ENCODE measurements at regions not wholly inside any gene's neighbourhood (a gene's known extent, or its start where the extent isn't known, plus 50 kb on each side); places are given as distances from the start of the nearest gene placed in this dataset.

DNA sequence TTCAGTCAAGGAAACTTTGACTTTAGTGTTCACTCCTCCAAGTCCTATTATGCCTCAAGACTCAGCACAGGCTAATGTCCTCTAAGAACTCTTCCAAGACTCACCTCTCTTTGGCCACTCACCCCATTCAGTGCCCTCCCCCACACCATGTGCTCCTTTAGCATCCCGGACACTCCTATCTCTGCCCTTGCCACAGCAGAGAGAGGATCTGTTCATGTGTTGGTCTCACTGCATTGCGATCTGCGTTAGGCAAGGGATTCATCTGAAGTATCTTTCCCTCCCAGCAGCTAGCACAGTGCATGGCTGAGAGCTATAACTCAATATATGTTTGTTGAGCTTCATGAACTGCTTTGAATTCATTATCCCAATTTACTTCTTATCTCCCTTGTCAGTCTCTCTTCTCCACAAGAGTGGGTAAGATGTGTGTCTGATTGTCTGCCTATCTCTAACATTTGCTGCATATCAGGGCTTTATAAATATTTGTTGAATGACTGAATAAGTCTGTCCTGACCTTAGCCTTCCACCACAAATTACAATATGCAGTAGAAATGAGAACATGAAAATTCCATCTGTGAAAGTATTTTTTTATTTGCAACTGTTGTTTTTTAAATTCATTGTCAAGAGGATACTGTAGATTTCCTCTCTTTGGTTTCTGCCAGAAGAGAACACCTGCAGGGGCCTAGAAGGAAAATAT lies 179.9 kb upstream of the NCKAP5 start (continued):
- TF ChIP-seq CUX1 (IDR thresholded peaks at IDR 0.05; ENCODE audit: insufficient replicate concordance, low read depth, low read length) (no peak), ZSCAN29 (IDR thresholded peaks at IDR 0.05) (no peak), NFYB (IDR thresholded peaks at IDR 0.05; ENCODE audit: insufficient read depth, low read depth, low read length) (no peak), RFX5 (IDR thresholded peaks at IDR 0.05; ENCODE audit: low read depth, low read length) (no peak), RELA (IDR thresholded peaks at IDR 0.05; ENCODE audit: borderline replicate concordance, partially characterized antibody) (no peak)

- ChIA-PET SMC1A (ENCODE audit: uncharacterized antibody, unreplicated experiment) (no interaction called here), RAD21 (ENCODE audit: unreplicated experiment) (no interaction called here), CTCF (no interaction called here), POLR2A (no interaction called here)
- TF ChIP-seq ASH2L (IDR thresholded peaks at IDR 0.05; ENCODE audit: borderline replicate concordance, low read depth) (no peak), SREBF2 (IDR thresholded peaks at IDR 0.05; ENCODE audit: low read length) (no peak), YY1 (IDR thresholded peaks at IDR 0.05; ENCODE audit: low read depth, low read length) (no peak), ETV6 (conservative IDR thresholded peaks at IDR 0.05 in 1 of 2, IDR thresholded peaks at IDR 0.05 in 1 of 2; ENCODE audit: borderline replicate concordance in 1 of 2, low read depth in 1 of 2) (no peak), CBX3 (IDR thresholded peaks at IDR 0.05; ENCODE audit: borderline replicate concordance, low read depth) (no peak), CBFB (IDR thresholded peaks at IDR 0.05; ENCODE audit: low read depth) (no peak), LARP7 (IDR thresholded peaks at IDR 0.05) (no peak), NFYB (IDR thresholded peaks at IDR 0.05; ENCODE audit: insufficient read depth, low read depth, low read length) (no peak), CREB1 (IDR thresholded peaks at IDR 0.05; ENCODE audit: low read depth) (no peak), ZNF687 (IDR thresholded peaks at IDR 0.05) (no peak)
- BruUV-seq (replicated peaks) = no TSS peak
- H3K27ac ChIP-seq (ENCODE audit: control insufficient read depth, insufficient read depth) = no peak overlapping the region
- DNase-seq (ENCODE audit: low read depth, low spot score) (no peak), FAIRE-seq (no peak), ATAC-seq (no peak)
- in situ Hi-C loops (cut with MboI) (no loop called here), intact Hi-C loops (cut with micrococcal nuclease; ENCODE audit: unreplicated experiment) (no loop called here)
- H3K27me3 ChIP-seq (replicated peaks in 1 of 2; ENCODE audit: control insufficient read depth in 2 of 2, insufficient read depth in 2 of 2, low read length in 1 of 2) = no peaks in the 10 kb centered on the region
- H2AFZ ChIP-seq (ENCODE audit: control insufficient read depth, low read depth, low read length) = no peak overlapping the region
- H3K9ac ChIP-seq (ENCODE audit: control insufficient read depth, insufficient read depth, low read length) = no peak overlapping the region
- H3K4me3 ChIP-seq = no peak overlapping the region
- H3K36me3 ChIP-seq (ENCODE audit: control insufficient read depth in 2 of 2, insufficient read depth in 2 of 2, low read length in 1 of 2) = no peaks in the 10 kb centered on the region
- H4K20me1 ChIP-seq (ENCODE audit: control insufficient read depth, insufficient read depth) = no peaks in the 10 kb centered on the region
- no peaks in the 10 kb centered on the region for H3K9me3 ChIP-seq (replicated peaks; ENCODE audit: control insufficient read depth, insufficient read depth, low read length)
- no peaks in the 10 kb centered on the region for H3K79me2 ChIP-seq (ENCODE audit: control insufficient read depth, insufficient read depth, low read length)
- 6% methylated on average over 2 of the region's 2 CpGs for WGBS (ENCODE audit: insufficient coverage, insufficient replicate concordance, low lambda C conversion rate, missing lambda C conversion rate)
- no peaks in the 10 kb centered on the region for H3K4me1 ChIP-seq (ENCODE audit: control insufficient read depth, insufficient read depth, low read length)
- H3K4me2 ChIP-seq (ENCODE audit: control insufficient read depth, insufficient read depth) = no peak overlapping the region
Measured at GRCh38 chr2:133753665-133754064, 185.4 kb upstream of the NCKAP5 start.

All from GM12878 (cell line).